CD4-positive, alpha-beta T cell treated with Interleukin-10 for 1 hour (primary cell): ENCODE measurements at regions not wholly inside any gene's neighbourhood (a gene's known extent, or its start where the extent isn't known, plus 50 kb on each side); places are given as distances from the start of the nearest gene placed in this dataset.
"Not testable (repeated sequence)": the region's sequence is repeated elsewhere in the genome, so short reads cannot be mapped to it uniquely, and the experiment has no call there.

Experiments
- DNase-seq: peaks from one replicate; pipeline ENCODE4 v3.0.0-alpha.2; 2020

DNA sequence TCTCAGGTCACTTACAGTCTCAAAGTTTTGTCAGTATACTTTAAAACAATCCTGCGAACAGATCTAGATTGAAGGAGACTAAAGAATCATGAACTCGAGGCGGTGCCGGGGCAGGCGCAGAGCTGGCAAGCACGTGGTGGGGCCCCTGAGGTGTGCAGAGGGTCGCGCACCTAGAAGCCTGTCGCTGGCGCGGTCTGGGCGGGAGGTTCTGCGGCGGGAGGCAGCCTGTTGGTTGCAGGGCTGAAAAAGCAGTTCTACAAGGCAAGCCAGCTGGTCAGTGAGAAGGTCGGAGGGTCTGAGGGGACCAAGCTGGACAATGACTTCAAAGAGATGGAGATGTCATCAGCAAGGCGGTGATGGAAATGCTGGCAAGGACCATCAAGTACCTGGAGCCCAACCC, 147.0 kb downstream of the GOSR1 start:
- not testable (repeated sequence) for DNase-seq

- not testable (repeated sequence) for DNase-seq
These were observed 132.5 kb downstream of the GOSR1 start for GRCh38 chr17:30609682-30610081.

- DNase-seq = no peak
These were observed 128.3 kb downstream of the GOSR1 start for GRCh38 chr17:30605523-30605922.

DNA sequence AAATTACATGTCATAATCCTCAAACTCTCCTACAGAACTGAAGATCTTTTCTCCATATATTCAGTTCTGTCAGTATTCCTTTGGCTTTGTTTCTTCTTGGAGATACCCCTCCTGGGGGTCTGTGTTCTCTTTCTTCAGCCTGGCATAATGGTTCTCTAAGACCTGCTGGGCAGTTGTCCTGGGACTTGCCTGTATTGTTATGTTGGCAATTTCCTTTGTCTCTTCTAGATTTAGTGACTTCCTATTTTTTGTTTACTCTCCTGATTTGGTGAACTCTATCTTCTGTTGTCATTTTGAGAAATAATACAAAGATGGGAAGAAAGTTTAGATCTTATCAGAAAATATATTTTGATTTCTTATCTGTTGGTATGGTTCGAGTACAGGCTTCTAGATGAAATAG, 127.8 kb downstream of the GOSR1 start:
- DNase-seq = no peak

- DNase-seq = not testable (repeated sequence)
These were observed 125.2 kb downstream of the GOSR1 start for GRCh38 chr17:30602396-30602795.

- not testable (repeated sequence) for DNase-seq
These were observed 124.8 kb downstream of the GOSR1 start for GRCh38 chr17:30601984-30602383.

- DNase-seq = peak; percentile 15
These were observed 123.8 kb downstream of the GOSR1 start for GRCh38 chr17:30600830-30601494.

GRCh38 chr17:30600060-30600829, 123.0 kb downstream of the GOSR1 start:
- peak; percentile 59 for DNase-seq

DNA sequence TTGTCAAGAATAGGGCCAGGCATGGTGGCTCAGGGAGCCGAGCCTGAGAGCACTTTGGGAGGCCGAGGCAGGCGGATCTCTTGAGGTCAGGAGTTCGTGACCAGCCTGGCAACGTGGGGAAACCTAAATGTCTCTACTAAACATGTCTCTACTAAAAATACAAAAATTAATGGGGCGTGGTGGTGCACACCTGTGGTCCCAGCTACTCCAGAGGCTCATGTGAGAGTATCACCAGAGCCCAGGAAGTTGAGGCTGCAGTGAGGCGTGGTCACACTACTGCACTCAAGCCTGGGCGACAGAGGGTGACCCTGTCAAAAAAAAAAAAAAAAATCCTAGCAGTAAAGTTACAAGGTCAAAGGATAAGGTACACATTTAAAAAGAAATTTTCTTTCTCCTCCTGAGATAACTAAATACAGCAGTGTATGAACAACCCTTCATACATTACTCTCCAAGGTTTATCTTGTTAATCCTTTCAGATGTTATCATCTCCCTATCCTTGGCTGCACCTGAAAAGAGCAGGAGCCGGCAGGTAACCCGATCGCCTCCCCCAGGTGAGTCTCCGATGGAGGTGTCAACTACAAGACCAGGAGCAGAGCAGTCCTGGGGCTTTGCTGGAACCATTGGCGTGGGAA, 122.3 kb downstream of the GOSR1 start:
- no peak for DNase-seq

- DNase-seq = no peak
These were observed 120.6 kb downstream of the GOSR1 start for GRCh38 chr17:30597776-30598288.

DNA sequence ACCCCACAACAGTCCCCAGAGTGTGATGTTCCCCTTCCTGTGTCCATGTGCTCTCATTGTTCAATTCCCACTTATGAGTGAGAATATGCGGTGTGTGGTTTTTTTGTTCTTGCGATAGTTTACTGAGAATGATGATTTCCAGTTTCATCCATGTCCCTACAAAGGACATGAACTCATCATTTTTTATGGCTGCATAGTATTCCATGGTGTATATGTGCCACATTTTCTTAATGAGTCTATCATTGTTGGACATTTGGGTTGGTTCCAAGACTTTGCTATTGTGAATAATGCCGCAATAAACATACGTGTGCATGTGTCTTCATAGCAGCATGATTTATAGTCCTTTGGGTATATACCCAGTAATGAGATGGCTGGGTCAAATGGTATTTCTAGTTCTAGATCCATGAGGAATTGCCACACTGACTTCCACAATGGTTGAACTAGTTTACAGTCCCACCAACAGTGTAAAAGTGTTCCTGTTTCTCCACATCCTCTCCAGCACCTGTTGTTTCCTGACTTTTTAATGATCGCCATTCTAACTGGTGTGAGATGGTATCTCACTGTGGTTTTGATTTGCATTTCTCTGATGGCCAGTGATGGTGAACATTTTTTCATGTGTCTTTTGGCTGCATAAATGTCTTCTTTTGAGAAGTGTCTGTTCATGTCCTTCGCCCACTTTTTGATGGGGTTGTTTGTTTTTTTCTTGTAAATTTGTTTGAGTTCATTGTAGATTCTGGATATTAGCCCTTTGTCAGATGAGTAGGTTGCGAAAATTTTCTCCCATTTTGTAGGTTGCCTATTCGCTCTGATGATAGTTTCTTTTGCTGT, 120.0 kb downstream of the GOSR1 start:
- DNase-seq = not testable (repeated sequence)

- not testable (repeated sequence) for DNase-seq
These were observed 117.8 kb downstream of the GOSR1 start for GRCh38 chr17:30594953-30595371.

- no peak for DNase-seq
These were observed 117.2 kb downstream of the GOSR1 start for GRCh38 chr17:30594223-30594952.

DNA sequence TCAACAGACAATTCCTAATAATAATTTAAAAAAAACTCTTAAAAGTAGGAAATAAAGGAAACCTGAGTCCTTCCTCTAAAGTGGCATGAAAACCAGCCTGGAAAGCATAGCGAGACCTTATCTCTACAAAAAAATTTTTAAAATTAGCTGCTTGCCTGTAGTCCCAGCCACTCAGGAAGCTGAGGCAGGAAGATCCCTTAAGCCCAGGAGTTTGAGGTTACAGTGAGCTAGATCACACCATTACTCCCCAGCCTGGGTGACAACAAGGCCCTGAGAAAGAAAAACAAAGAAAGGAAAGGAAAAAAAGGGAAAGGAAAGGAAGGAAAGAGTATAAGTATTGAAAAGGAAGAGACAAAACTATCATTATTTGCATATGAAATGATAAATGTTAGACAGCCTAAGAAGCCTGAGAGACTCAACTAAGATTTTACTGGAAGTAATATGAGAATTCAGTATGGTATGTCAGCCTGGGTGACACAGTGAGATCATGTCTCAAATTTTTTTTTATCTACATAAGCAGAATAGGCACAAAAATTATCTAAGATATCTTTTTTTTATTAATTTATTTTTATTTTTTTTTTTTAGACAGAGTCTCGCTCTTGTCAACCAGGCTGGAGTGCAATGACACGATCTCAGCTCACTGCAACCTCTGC, 113.0 kb downstream of the GOSR1 start:
- no peak for DNase-seq

DNA sequence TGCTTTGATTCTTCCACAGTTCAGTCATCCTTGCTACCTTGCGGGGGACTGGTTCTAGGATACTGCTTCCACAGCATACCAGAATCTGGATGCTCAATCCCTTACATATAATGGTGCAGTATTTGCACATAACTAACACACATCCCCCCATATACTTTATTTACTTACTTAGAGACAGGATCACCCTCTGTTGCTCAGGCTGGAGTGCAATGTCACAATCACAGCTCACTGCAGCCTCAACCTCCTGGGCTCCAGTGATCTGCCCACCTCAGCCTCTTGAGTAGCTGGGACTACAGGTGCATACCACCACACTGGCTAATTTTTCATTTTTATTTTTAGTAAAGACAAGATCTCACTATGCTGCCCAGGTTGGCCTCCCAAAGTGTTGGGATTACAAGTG, 112.2 kb downstream of the GOSR1 start:
- no peak for DNase-seq

GRCh38 chr17:30588798-30589247, 111.6 kb downstream of the GOSR1 start:
- no peak for DNase-seq

DNA sequence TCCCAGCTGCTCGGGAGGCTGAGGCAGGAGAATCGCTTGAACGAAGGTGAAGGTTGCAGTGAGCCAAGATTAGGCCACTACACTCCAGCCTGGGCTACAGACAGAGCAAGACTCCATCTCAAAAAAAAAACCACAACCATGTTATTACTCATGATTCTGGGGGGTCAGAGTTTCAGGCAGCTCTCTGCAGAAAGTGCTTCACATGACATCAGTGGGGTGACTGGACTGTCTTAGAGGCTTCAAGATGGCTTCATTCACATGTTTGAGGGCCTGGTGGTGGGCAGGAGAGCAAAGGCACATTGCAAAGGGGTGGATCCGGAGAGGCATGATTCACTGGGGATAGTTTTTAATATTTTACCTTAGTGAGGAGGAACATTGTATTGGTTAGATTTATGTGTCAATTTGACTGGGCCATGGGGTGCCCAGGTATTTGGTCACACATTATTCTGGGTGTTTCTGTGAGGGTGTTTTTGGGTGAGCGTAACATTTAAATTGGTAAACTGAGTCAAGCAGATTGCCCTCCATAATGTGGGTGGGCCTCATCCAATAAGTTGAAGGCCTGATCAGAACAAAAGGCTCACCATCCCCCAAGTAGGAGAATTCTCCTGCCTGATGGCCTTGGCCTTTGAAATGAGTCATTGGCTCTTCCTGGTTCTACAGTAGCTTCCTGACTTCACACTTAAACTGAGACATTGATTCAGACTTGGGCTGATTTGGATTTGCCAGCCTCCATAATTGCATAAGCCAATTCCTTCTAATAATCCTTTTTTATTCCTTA, 109.8 kb downstream of the GOSR1 start:
- DNase-seq = no peak

DNA sequence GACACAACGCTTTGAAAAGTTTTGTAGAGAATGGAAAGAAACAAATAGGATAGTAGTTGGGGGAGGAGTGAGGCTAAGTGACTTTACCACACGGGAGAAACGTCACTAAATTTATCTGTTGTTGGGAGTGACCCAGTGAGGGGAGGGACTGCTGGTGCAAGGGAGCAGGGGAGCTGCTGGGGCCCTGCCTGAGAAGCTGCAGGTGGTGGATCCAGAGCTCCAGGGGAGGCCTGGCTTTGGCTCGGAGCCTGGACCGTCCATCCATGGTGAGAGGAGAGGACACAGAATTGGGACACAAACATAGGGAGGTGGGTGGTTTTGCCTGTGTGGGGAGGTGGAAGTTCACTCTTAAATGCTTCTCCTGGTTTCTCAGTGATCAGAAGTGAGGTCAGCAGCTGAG, 107.6 kb downstream of the GOSR1 start:
- no peak for DNase-seq

- no peak for DNase-seq
These were observed 103.7 kb downstream of the GOSR1 start for GRCh38 chr17:30580916-30581315.

- no peak for DNase-seq
These were observed 102.6 kb downstream of the GOSR1 start for GRCh38 chr17:30579610-30580315.
